DMS53 (cell line): ENCODE measurements at regions not wholly inside any gene's neighbourhood (a gene's known extent, or its start where the extent isn't known, plus 50 kb on each side); places are given as distances from the start of the nearest gene placed in this dataset.
A peak's percentile ranks its signal among the peaks of the same experiment; 100 is the strongest.
"Not testable (repeated sequence)": the region's sequence is repeated elsewhere in the genome, so short reads cannot be mapped to it uniquely, and the experiment has no call there.

Experiments
- DNase-seq: peaks from one replicate; lab custom pipeline; 2025; lab: John Stamatoyannopoulos, UW

DNA sequence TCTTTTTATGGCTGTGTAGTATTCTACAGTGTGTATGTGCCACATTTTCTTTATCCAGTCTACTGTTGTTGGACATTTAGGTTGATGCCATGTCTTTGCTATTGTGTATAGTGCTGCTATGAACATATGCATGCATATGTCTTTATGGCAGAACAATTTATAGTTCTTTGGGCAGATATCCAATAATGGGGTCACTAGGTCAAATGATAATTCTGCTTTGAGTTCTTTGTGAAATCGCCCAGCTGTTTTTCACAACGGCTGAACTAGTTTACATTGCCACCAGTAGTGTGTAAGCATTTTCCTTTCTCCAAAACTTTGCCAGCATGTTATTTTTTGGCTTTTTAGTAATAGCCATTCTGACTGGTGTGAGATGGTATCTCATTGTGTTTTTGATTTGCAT, 214.8 kb upstream of the TMEM229A start:
- no peak for DNase-seq

DNA sequence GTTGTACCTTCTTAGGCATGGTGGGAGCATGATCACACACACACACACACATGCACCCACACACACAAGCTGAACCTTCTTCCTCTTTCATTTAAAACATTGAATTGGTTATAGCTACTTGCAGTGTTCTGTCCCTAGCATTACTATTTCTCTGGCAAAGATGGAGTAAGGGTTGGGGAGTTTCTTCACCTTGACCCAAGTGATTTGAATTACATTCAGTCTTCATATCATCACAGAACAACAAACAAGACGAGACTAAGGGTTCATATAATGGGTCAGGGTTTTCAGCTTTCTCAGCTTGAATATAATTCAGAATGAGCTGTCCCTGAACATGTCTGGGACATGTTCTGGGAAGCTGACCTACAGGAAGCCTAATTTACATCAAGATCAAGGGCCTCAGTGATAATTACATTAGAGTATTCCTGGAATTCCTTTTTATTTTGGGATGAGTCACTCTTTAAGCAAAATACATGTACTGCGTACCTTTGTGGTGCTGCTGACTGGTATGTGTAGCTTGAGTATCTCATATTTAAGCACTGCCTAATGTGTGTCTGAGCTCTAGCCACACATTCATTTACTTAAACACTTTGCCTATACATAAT, 213.5 kb upstream of the TMEM229A start:
- no peak for DNase-seq

DNA sequence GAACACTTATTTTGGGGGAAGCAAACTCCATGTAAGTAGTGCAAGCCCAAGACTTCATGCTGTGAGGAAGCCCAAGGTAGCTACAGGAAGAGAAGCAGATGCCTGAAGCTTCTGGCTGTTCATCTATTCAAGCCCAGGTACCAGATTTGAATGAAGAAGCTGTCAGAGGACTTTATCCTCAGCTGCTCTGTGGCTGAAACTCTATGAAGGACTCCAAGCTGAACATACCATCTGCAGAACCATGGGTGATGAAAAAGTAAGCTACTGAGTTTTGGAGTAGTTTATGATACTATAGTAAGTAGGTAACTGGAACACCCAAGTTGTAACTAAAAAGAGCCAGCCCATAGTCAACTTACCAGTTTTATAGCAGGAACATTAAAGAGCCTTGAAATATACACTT, 211.6 kb upstream of the TMEM229A start:
- not testable (repeated sequence) for DNase-seq

DNA sequence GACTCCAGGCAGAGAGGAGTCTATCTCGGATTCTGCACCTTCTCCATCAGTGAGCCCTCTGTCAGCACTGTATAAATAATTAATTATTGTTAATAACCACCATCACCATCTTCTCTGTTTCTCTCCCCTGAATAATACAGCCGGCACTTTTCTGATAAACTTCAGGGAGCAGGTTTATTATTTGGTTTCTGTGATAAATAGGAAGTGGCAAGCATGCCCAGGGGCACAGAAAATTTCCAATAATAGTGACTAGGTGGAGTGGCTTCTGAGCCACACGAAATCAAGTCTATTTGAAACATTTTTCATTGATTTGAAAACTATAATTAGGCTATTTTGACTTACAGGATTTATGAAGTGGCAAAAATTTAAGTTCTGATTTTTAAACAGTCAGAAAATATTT, 186.8 kb upstream of the TMEM229A start:
- DNase-seq = no peak

DNA sequence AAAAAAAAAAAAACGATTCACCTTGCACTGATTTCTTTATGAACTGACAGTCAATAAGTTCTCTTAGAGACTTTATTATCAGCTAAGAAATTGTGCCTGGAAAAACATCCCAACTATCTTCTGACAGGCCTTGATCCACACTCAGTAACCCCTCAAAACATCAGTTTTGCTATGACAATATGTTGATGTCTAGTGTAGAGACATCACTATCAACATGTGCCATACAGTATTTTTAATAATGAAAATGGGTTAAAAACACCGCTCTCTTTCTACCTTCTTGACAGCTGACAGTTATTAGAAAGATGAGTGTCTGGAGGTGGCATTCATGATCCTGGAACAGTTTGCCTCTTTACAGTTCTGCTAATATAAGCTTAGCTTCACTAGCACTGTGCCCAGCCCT, 175.8 kb upstream of the TMEM229A start:
- DNase-seq = no peak

DNA sequence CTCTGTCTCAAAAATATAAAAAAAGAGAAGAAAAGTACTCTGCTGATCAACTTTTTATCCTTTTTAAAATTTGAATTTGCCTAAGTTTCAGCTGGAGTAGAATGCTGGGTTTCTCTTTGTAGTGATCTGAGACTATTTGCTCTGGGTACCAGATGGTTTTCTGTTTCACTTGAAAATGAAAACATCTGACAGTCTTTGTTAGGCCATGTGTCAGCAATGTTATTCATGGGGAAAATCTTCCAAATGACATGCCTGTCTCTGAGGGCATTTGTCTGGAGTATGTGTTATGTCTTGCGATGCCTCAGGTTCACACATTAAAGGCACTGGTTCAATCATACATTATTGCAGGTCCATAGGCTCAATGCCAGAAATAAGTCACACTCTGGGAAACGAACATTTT, 175.3 kb upstream of the TMEM229A start:
- no peak for DNase-seq

DNA sequence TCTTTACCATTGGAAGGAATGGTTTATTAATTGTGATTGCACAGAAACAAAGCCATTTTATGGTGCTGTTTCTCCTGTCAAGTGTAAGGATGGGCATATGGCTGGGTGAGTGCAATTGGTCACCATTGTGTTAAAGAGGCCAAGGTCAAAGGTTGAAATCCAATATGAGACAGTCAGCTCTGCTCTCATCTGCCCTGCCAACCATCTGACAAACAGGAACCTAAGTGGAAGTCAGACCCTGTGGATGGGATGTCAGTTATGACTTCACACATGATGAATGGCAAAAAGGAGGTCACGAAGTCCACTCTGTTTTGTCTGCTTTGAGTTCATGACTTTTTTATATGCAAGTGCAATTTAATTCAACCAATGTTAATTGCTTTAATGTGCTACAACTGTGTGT, 172.7 kb upstream of the TMEM229A start:
- peak; percentile 52 for DNase-seq

DNA sequence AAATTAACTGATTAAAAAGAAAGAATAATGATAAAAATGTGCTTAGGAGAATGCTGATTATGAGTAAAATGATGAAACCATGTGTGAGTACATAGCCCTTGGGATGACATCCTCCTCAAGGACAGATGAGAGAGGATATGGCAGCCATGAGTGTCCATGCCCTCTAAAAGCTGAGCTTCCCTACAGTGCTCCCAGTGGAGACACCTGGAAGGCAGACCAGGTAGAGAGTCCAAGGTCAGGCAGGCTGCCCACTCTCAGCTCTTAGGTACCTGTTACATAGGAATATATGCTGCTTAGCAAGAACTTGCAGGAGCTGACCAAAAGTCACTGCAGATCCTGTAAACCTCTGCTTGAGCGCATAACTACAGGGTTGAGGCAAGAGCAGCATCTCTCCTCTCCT, 169.7 kb upstream of the TMEM229A start:
- no peak for DNase-seq

DNA sequence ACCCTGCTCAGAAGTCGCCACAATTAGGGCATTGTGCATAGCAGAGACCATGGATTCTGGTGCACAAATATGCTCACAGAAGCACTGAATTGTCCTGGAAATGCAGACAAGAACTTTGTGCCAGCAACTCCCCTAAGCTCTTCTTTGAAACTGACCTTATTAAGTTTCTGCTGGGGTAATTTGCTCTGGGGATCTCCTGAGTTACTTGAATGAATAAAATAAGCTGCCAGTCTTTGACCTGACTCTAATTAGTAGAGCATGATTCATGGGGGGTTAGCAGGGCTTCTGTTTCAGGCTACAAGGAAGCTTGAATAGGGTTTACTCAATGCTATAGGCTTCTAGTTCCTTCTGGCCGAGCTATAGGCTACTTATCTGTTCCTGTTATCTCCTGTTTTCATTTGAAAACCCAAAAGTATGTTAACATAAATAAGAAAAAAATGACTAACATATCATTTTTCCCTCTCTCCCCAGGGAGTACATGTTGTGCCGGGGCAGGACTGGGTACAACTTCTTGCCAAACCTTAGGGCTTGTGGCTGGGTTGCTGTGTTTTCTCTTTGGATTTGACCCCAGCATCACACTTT, 169.0 kb upstream of the TMEM229A start:
- DNase-seq = no peak

DNA sequence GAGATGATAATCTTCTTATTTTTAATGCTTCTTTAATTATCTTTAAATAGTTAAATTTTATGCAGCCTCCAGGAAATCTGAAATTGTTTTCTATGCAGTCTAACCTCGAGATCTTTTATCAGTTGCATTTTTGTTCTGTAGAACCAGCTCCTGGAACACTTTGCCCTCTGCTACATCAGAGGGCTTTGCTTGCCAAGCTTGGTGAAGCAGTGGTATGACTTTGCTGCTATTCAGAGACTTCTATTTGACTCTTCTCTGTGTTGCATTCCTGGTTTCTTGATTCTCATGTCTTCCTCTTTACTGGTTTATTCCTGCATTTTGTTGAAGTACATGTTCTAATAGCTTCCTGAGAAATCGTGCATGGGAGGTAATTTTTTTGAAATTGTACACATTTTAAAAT, 163.7 kb upstream of the TMEM229A start:
- DNase-seq = no peak

DNA sequence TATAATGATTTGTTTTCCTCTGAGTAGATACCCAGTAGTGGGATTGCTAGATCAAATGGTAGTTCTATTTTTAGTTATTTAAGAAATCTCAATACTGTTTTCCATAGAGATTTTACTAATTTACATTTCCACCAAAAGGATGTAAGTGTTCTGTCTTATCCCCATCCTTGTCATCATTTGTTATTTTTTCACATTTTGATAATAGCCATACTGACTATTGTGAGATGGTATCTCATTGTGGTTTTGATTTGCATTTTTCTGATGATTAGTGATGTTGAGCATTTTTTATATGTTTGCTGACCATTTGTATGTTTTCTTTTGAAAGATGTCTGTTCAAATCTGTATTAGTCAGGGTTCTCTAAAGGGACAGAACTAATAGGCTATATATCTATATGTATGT, 160.0 kb upstream of the TMEM229A start:
- DNase-seq = no peak

DNA sequence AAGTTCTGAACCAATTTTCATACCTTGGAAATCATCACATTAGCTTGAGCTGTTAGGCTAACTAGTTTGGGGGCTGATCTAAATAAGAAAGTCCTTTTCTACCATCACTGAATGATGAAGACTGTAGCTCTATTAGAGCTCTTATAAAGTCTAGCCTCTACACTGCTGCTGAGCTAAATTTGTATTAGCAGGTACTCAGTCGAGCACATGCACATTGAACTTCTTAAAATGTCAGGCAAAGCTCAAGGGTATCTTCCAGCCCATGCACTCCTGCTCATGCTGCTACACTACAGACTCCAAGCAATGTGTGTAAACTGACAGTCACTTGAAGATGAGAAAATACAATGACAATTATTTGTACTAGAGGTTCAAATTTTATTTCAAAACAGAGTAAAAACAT, 158.8 kb upstream of the TMEM229A start:
- DNase-seq = no peak

DNA sequence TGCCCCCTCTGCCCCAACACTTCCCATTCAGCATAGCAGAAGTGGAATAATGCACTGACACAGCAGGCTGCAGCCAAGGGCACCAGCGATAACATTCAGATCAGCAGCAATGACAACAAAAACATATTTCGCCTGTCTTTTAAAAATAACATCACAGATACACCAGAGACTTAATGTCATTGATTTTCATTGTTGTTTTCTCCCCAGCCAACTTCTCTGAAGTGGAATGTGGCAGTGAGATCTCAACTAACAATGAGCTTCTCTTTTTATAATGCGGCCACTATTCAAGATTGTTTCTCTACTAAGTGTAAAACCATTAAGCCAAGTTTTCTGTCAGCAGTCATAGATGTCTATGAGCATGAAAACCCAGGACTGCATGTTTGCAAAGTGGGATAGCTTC, 158.2 kb upstream of the TMEM229A start:
- DNase-seq = no peak

DNA sequence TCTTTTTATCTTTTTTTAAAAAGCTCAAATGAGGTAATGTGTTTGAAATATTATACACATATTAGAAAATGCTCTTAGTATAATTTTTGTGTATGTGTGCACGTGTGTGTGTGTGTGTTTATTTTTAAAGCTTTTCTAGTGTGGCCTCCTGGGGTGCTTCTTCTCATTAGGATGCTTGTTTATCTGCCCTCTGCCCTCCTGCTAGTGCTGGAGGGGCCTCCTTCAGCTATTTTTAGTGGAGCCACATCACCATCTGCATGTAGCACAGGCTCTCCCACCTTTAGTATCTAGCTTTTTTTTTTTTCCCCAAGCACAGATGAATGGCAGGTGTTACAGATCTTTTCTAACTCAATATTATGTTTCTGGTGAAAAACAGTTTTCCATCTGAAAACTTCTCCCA, 155.7 kb upstream of the TMEM229A start:
- DNase-seq = no peak

DNA sequence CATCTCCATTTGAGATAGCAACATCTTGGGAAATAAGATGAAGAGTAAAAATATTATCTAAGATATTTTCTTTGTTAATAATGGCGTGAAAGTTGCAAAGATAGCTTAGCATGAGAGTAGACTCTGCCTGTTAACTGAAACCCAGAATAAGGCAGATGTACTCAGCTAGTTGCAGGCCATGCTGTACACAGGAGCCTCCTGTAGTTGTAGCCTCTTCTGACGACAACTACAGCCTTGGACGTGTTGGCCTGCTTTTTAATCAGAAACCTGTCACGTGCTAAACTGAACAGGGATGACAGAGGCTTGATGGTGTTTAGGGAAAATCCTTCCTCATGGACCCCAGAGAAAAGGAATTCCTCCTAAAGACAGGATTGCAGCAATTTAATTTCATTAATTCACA, 155.1 kb upstream of the TMEM229A start:
- DNase-seq = no peak

DNA sequence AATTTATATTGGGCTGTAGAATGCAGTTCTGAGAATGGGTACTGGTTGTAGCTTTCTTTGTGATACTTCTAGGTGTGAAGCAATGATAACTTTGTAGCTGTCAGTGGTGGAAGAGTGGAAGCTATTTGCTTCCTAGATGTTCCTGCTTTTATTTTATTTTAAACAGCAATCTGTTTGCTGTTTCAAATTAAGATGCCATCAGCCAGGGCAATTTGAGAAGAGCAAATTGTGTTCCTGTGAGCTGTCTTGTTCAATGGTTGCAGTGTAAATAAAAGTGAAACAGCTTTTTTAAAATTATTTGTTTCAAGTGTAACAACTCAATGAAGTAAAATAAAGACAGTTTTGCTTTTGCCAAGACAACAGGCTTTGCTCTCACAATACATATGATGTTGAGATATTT, 150.8 kb upstream of the TMEM229A start:
- DNase-seq = no peak

DNA sequence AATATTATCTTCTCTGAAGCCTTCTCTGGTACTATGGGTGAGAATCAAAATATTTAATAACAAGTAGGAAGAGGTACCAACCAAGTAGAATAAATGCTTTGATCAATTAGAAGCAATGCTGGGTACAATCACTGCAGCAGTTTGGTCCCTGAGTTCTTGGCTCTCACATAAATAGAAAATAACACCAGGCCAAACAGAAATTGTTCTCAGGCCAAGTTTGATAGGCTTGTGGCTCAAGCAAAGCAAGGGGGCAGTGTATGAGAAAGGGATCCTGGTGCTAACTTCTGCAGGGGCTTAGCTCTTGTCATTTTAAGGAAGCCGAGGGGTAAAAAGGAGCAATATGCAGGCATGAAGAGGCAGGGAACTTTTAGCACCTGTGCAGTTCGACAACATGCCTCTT, 146.8 kb upstream of the TMEM229A start:
- DNase-seq = no peak

DNA sequence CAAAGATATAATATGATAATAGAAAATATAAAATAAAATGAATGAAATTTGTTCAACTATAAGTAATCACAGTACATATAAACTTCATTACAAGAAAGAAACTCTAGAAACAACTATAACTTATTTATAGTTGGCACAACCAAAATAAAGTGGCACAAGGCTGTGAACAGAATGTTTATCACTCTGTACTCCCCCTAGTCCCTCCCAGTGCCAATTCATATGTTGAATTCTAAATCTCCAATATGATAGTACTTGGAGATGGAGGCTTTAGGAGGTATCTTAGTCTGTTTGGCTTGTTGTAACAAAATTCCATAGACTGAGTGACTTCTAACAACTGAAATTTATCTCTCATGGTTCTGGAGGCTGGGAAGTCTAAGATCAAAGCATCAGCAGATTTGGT, 145.0 kb upstream of the TMEM229A start:
- DNase-seq = no peak

DNA sequence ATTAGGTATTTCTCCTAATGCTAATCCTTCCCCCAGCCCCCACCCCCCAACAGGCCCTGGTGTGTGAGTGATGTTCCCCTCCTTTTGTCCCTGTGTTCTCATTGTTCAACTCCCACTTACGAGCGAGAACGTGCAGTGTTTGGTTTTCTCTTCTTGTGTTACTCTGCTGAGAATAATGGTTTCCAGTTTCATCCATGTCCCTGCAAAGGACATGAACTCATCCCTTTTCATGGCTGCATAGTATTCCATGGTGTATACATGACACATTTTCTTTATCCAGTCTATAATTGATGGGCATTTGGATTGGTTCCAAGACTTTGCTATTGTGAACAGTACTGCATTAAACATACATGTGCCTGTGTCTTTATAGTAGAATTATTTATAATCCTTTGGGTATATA, 138.9 kb upstream of the TMEM229A start:
- not testable (repeated sequence) for DNase-seq

DNA sequence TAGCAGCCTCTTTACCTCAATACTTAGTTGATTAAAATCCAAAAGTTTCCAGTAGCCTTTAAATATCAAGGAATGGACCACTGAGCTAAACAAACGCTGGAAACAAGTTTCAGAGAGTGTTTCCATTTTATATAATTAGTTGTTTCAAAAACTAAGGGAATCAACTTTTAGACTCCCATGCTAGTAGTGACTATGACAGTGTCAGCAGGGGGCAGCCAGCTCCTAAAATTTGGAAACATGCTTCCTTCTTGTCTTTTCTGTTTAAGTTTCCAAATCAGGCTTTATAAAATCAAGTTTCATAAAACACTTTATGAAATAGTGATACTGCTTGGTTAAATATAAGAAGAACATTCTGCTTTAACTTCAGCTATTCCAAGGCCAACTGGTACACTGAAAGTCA, 138.2 kb upstream of the TMEM229A start:
- peak; percentile 61 for DNase-seq

DNA sequence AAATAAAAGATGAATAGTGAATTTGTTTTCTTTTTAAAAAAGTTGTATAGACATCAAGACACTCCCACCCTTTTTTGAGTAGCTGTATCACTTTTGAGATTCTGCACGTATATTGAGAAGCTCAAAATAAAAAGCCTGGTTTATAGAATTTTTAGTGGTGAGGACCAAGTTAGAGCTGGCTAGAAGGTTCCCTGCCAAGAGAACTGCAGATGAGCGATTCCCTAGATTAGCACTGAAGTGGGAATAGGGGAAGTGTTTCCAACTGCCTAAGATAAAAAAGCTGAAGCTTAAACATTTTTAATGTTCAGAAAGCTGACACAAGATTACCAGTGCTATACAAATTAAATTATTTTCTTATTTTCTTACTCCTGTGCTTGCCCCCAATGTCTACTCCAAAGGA, 135.7 kb upstream of the TMEM229A start:
- no peak for DNase-seq

DNA sequence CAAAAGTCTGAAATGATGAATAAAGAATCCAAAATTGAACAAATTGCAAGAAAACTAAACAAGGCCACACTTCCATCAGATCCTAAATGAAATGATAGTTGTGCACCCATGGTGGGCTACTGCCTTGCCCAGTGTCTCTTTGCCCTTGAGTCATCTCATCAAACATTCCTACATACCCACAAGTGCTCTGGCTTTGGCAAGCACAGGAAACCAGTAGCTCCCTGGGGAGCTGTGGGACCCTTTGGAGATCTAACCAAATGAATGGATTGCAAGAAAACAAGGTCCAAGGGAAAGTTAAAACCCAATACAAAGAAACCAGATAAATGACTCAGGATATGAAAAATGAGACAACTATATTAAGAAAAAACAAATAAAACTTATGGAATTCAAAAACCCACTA, 129.8 kb upstream of the TMEM229A start:
- DNase-seq = no peak

DNA sequence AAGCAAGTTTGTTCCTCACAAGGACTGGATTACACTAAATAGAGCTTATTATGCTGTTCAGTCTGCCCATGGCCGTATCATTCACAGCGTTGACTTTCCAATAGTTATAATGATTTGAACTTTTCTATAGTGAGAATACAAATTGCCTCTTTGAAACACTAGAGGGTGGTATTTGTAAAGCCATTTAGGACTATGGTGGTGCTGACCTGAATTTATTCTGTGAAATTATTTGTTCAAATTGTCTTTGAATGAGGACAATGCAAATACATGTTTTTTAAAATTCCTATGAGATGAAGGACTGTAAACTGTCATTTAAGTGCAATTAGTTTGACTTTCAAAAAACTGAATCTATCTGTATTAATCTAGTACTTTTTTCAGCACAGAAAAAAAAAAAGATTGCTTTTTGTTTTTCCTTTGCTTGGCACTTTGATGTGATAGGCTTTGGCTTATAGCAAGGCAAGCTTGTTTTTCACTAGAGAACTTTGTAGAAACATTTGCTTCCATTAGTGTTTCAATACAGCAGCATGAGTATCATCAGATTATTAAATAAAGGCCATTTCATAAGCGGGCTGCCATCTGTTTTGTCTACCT, 122.7 kb upstream of the TMEM229A start:
- peak; percentile 77 for DNase-seq
